ENCODE measurements at regions not wholly inside any gene's neighbourhood (a gene's known extent, or its start where the extent isn't known, plus 50 kb on each side); places are given as distances from the start of the nearest gene placed in this dataset.
"Not testable (repeated sequence)": the region's sequence is repeated elsewhere in the genome, so short reads cannot be mapped to it uniquely, and the experiment has no call there.

- no peak for DNase-seq
These were observed 150.8 kb downstream of the CYB561 start for GRCh38 chr17:63295288-63295687.

GRCh38 chr17:63295839-63296590, 150.1 kb downstream of the CYB561 start:
- DNase-seq = no peak

- not testable (repeated sequence) for DNase-seq
These were observed 147.2 kb downstream of the CYB561 start for GRCh38 chr17:63298916-63299315.

GRCh38 chr17:63304704-63305261, 141.3 kb downstream of the CYB561 start:
- DNase-seq = no peak

GRCh38 chr17:63305857-63306256, 140.2 kb downstream of the CYB561 start:
- no peak for DNase-seq

GRCh38 chr17:63306855-63307254, 139.3 kb downstream of the CYB561 start:
- DNase-seq = no peak

GRCh38 chr17:63308272-63308671, 137.8 kb downstream of the CYB561 start:
- DNase-seq = no peak

- no peak for DNase-seq
These were observed 137.1 kb downstream of the CYB561 start for GRCh38 chr17:63309021-63309420.

- no peak for DNase-seq
These were observed 134.6 kb downstream of the CYB561 start for GRCh38 chr17:63311416-63311937.

GRCh38 chr17:63314761-63315160, 131.3 kb downstream of the CYB561 start:
- no peak for DNase-seq

GRCh38 chr17:63316100-63316499, 130.0 kb downstream of the CYB561 start:
- no peak for DNase-seq

- no peak for DNase-seq
These were observed 128.8 kb downstream of the CYB561 start for GRCh38 chr17:63317166-63317840.

- DNase-seq = no peak
These were observed 120.3 kb downstream of the CYB561 start for GRCh38 chr17:63325808-63326207.

GRCh38 chr17:63329876-63330275, 116.2 kb downstream of the CYB561 start:
- DNase-seq = no peak

- DNase-seq = no peak
These were observed 114.6 kb downstream of the CYB561 start for GRCh38 chr17:63331301-63332061.

- no peak for DNase-seq
These were observed 113.8 kb downstream of the CYB561 start for GRCh38 chr17:63332286-63332685.

- no peak for DNase-seq
These were observed 112.2 kb downstream of the CYB561 start for GRCh38 chr17:63333869-63334268.

- no peak for DNase-seq
These were observed 110.3 kb downstream of the CYB561 start for GRCh38 chr17:63335831-63336230.

- no peak for DNase-seq
These were observed 108.5 kb downstream of the CYB561 start for GRCh38 chr17:63337579-63337978.

- DNase-seq = no peak
These were observed 107.8 kb downstream of the CYB561 start for GRCh38 chr17:63338272-63338671.

- DNase-seq = no peak
These were observed 104.8 kb downstream of the CYB561 start for GRCh38 chr17:63341276-63341675.

GRCh38 chr17:63344383-63344782, 101.7 kb downstream of the CYB561 start:
- no peak for DNase-seq

GRCh38 chr17:63345611-63346010, 100.5 kb downstream of the CYB561 start:
- DNase-seq = no peak
